Tibial artery (tissue), 4 donors: ENCODE measurements at regions not wholly inside any gene's neighbourhood (a gene's known extent, or its start where the extent isn't known, plus 50 kb on each side); places are given as distances from the start of the nearest gene placed in this dataset.

ENCODE experiments used
- DNase-seq, 2 donors: peaks; one replicate each; pipeline ENCODE4 v3.0.0-alpha.2; 2019
- H3K27ac ChIP-seq, 2 donors: fragments of 200-600 bp; sonication (generic) in 1 of 2; 1 replicate in 1 of 2; 2 replicates in 1 of 2; pipeline ENCODE4 v1.5.1; 2018 to 2019; ENCODE audit warnings: mild to moderate bottlenecking in 1 of 2
- H3K27me3 ChIP-seq, 2 donors: fragments of 200-600 bp; sonication (generic) in 1 of 2; one replicate each; pipeline versions ENCODE4 v1.5.1 to v1.6.0; 2016 to 2019
- H3K36me3 ChIP-seq, 3 donors: fragments of 200-600 bp; sonication (generic) in 2 of 3; one replicate each; pipeline ENCODE4 v1.5.1; 2016 to 2019; ENCODE audit warnings: mild to moderate bottlenecking in 2 of 3
- H3K4me1 ChIP-seq, 4 donors: fragments of 200-600 bp; sonication (generic) in 2 of 4; 1 replicate in 3 of 4; 2 replicates in 1 of 4; pipeline ENCODE4 v1.5.1; 2016 to 2019
- H3K4me3 ChIP-seq, 2 donors: fragments of 200-600 bp; sonication (generic) in 1 of 2; 1 replicate in 1 of 2; 2 replicates in 1 of 2; pipeline ENCODE4 v1.5.1; 2018 to 2019; ENCODE audit warnings: mild to moderate bottlenecking in 2 of 2
- H3K9me3 ChIP-seq, 3 donors: fragments of 200-600 bp; sonication (generic) in 1 of 3; one replicate each; pipeline ENCODE4 v1.5.1; 2016 to 2019
- CTCF ChIP-seq, 2 experiments: fragments of 200-600 bp in 1 of 2; fragments of 450-650 bp in 1 of 2; IDR thresholded peaks; one replicate each; pipeline ENCODE4 v1.5.1; 2017 to 2019; ENCODE audit warnings: antibody characterized with exemption in 2 of 2, mild to moderate bottlenecking in 1 of 2, moderate library complexity in 1 of 2
- intact Hi-C: fragments of 100-400 bp; cut with DNase I; formaldehyde crosslinking; loops from one replicate; pipeline ENCODE4 v1.15.0; 2023; ENCODE audit warnings: low total_unique reads

- no peaks in the 10 kb centered on the region for H3K36me3 ChIP-seq
- H3K27ac ChIP-seq, result no peak overlapping the region
- no peaks in the 10 kb centered on the region for H3K27me3 ChIP-seq
- intact Hi-C loops, result no loop called here
- TF ChIP-seq CTCF (IDR thresholded peaks at IDR 0.05), result no peak
- no peak for DNase-seq
- H3K4me1 ChIP-seq, result no peaks in the 10 kb centered on the region
- H3K9me3 ChIP-seq, result no peaks in the 10 kb centered on the region
- H3K4me3 ChIP-seq, result no peak overlapping the region
Observed at GRCh38 chr15:47624503-47624902, 92.8 kb upstream of the SEMA6D start.

DNA sequence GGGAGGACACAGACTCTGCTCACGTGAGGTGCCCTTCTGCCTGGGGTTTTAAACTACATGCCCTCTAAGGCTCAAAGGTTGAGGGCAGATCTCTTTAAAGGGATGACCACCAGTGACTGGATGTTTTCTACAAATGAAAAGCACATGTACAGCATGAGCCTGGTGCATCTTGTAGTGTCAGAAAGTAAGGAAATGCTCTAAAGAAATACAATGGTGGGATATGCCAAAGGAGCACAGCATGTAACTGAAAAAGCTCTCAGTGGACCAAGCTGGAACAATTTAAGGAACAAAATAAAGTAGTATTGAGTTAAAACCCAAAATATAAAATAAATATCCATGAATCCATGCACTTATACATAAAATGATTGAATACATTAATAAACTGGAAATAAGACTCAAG is 78.3 kb upstream of the SEMA6D start:
- no peak for DNase-seq
- Histone ChIP-seq H3K27me3 (no peaks in the 10 kb centered on the region), H3K4me1 (no peaks in the 10 kb centered on the region), H3K4me3 (no peak overlapping the region), H3K27ac (no peak overlapping the region), H3K36me3 (no peaks in the 10 kb centered on the region), H3K9me3 (no peaks in the 10 kb centered on the region)
- TF ChIP-seq CTCF (IDR thresholded peaks at IDR 0.05), result no peak
- intact Hi-C loops, result no loop called here

GRCh38 chr15:47640079-47640478 is 77.2 kb upstream of the SEMA6D start:
- no peaks in the 10 kb centered on the region for H3K36me3 ChIP-seq
- intact Hi-C loops, result no loop called here

GRCh38 chr15:47640901-47641300 is 76.4 kb upstream of the SEMA6D start:
- Histone ChIP-seq H3K27me3 (no peaks in the 10 kb centered on the region), H3K4me3 (no peak overlapping the region), H3K9me3 (no peaks in the 10 kb centered on the region), H3K4me1 (no peaks in the 10 kb centered on the region), H3K36me3 (no peaks in the 10 kb centered on the region), H3K27ac (no peak overlapping the region)
- no peak for TF ChIP-seq CTCF (IDR thresholded peaks at IDR 0.05)
- no peak for DNase-seq
- intact Hi-C loops, result no loop called here

More at GRCh38 chr15:47640079-47640478, 77.2 kb upstream of the SEMA6D start:
- Histone ChIP-seq H3K27me3 (no peaks in the 10 kb centered on the region), H3K4me1 (no peaks in the 10 kb centered on the region), H3K9me3 (no peaks in the 10 kb centered on the region), H3K4me3 (no peak overlapping the region), H3K27ac (no peak overlapping the region)
- TF ChIP-seq CTCF (IDR thresholded peaks at IDR 0.05), result no peak
- no peak for DNase-seq

- H3K4me3 ChIP-seq, result no peak overlapping the region
- no peak for DNase-seq
- no peaks in the 10 kb centered on the region for H3K36me3 ChIP-seq
- no peak for TF ChIP-seq CTCF (IDR thresholded peaks at IDR 0.05)
- no peak overlapping the region for H3K27ac ChIP-seq
- H3K9me3 ChIP-seq, result no peaks in the 10 kb centered on the region
- intact Hi-C loops, result no loop called here
- H3K27me3 ChIP-seq, result no peaks in the 10 kb centered on the region
- no peaks in the 10 kb centered on the region for H3K4me1 ChIP-seq
Observed at GRCh38 chr15:47644722-47645121, 72.6 kb upstream of the SEMA6D start.

DNA sequence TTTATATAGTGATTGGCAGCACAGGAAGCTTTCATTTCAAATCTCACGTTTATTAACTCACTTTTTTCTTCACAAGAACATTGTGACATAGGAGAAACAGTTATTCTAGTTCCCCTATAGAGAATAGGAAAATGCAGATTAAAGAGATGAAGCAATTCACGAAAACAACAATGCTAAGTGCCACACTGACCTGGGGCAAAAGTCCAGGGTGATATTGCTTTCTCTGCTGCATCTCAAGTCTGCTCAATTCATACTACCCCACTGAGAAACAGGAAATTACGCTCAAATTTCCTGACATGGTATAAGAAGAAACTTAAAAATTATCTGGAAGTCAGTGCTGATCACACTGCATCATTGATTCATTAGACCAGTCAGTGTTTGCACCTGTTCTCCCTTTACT is 66.7 kb upstream of the SEMA6D start:
- no peak for TF ChIP-seq CTCF (IDR thresholded peaks at IDR 0.05)
- Histone ChIP-seq H3K4me3 (no peak overlapping the region), H3K27ac (no peak overlapping the region), H3K9me3 (no peaks in the 10 kb centered on the region), H3K27me3 (no peaks in the 10 kb centered on the region), H3K4me1 (no peaks in the 10 kb centered on the region), H3K36me3 (no peaks in the 10 kb centered on the region)
- intact Hi-C loops, result no loop called here
- DNase-seq, result no peak
